ENCODE measurements at regions not wholly inside any gene's neighbourhood (a gene's known extent, or its start where the extent isn't known, plus 50 kb on each side); places are given as distances from the start of the nearest gene placed in this dataset.

DNA sequence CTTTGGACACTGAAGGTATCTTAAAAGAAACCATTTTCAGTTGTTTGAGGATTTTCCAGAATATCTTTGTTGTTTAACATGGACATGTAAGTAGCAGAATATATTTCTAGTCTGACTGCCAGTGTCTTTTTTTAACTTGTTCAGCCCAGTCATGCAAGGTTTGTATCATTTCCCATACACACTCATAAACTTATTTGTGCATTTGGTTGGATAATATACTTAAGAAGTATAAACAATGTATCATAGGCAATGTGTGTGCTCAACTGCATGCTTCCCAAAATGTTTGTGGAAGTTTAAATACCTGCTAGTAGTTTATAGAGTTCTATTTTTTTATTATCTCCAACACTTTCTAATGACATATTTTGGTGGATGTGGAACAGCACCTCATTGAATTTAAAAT is 707.4 kb upstream of the FBXO33 start:
- no peak for DNase-seq
- H3K9me3 Mint-ChIP-seq = peaks cover 0 to 17% (median 4%) of the 10 kb centered on the region in 7 donors
- Histone ChIP-seq H3K4me3 (replicated peaks in 1 of 3; ENCODE audit: low read depth in 2 of 3, low read length in 3 of 3) (no peak overlapping the region), H3K36me3 (replicated peaks in 1 of 2; ENCODE audit: control insufficient read depth in 1 of 2, insufficient read depth in 2 of 2, low read length in 2 of 2) (no peaks in the 10 kb centered on the region), H3K27ac (ENCODE audit: low read depth in 1 of 2, low read length in 2 of 2) (no peak overlapping the region), H4K20me1 (ENCODE audit: insufficient read depth, low read length) (no peaks in the 10 kb centered on the region), H2AFZ (ENCODE audit: insufficient read depth, low read depth, low read length, poor library complexity, severe bottlenecking) (no peak overlapping the region), H3K9ac (ENCODE audit: insufficient read depth, low read length, poor library complexity, severe bottlenecking) (no peak overlapping the region), H3K9me3 (replicated peaks in 1 of 2; ENCODE audit: control insufficient read depth in 1 of 2, insufficient read depth in 1 of 2, low read length in 2 of 2) (peaks cover 0 to 7% of the 10 kb centered on the region in 2 donors), H3K79me2 (ENCODE audit: insufficient read depth, low read length) (no peaks in the 10 kb centered on the region), H3K27me3 (ENCODE audit: control insufficient read depth in 2 of 2, insufficient read depth in 2 of 2, low read length in 2 of 2) (no peaks in the 10 kb centered on the region), H3K4me2 (replicated peaks; ENCODE audit: extremely low read depth, low read length, poor library complexity, severe bottlenecking) (no peak overlapping the region), H3K4me1 (ENCODE audit: control insufficient read depth in 1 of 2, insufficient read depth in 2 of 2, low read length in 2 of 2) (no peaks in the 10 kb centered on the region)
- H3K4me1 Mint-ChIP-seq = no peaks in the 10 kb centered on the region
- H3K36me3 Mint-ChIP-seq = no peaks in the 10 kb centered on the region
- intact Hi-C loops (cut with micrococcal nuclease) = no loop called here
- no peak overlapping the region for H3K27ac Mint-ChIP-seq
- TF ChIP-seq, protein P1, sequence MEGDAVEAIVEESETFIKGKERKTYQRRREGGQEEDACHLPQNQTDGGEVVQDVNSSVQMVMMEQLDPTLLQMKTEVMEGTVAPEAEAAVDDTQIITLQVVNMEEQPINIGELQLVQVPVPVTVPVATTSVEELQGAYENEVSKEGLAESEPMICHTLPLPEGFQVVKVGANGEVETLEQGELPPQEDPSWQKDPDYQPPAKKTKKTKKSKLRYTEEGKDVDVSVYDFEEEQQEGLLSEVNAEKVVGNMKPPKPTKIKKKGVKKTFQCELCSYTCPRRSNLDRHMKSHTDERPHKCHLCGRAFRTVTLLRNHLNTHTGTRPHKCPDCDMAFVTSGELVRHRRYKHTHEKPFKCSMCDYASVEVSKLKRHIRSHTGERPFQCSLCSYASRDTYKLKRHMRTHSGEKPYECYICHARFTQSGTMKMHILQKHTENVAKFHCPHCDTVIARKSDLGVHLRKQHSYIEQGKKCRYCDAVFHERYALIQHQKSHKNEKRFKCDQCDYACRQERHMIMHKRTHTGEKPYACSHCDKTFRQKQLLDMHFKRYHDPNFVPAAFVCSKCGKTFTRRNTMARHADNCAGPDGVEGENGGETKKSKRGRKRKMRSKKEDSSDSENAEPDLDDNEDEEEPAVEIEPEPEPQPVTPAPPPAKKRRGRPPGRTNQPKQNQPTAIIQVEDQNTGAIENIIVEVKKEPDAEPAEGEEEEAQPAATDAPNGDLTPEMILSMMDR (IDR thresholded peaks at IDR 0.05) = no peak
- H3K4me3 Mint-ChIP-seq = no peak overlapping the region
- no peaks in the 10 kb centered on the region for H3K27me3 Mint-ChIP-seq (ENCODE audit: low read depth in 3 of 3)

DNA sequence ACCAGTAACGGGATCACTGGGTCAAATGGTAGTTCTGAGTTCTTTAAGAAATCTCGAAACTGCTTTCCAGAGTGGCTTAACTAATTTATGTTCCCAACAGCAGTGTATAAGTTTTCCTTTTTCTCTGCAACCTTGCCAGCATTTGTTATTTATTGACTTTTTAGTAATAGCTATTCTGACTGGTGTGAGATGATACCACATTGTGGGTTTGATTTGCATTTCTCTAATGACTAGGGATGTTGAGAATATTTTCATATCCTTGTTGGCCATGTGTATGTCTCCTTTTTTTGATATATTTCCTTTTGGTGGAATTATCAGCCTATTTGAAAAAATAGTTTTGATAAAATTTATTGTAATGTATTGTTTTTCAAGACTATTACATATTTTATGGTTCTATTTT is 701.2 kb upstream of the FBXO33 start:
- Histone ChIP-seq H3K4me3 (replicated peaks in 1 of 3; ENCODE audit: low read depth in 2 of 3, low read length in 3 of 3) (no peak overlapping the region), H3K79me2 (ENCODE audit: insufficient read depth, low read length) (no peaks in the 10 kb centered on the region), H3K27me3 (ENCODE audit: control insufficient read depth in 2 of 2, insufficient read depth in 2 of 2, low read length in 2 of 2) (no peaks in the 10 kb centered on the region), H4K20me1 (ENCODE audit: insufficient read depth, low read length) (no peaks in the 10 kb centered on the region), H3K27ac (ENCODE audit: low read depth in 1 of 2, low read length in 2 of 2) (no peak overlapping the region), H3K36me3 (replicated peaks in 1 of 2; ENCODE audit: control insufficient read depth in 1 of 2, insufficient read depth in 2 of 2, low read length in 2 of 2) (no peaks in the 10 kb centered on the region), H3K9me3 (replicated peaks in 1 of 2; ENCODE audit: control insufficient read depth in 1 of 2, insufficient read depth in 1 of 2, low read length in 2 of 2) (peaks cover 0 to 7% of the 10 kb centered on the region in 2 donors), H2AFZ (ENCODE audit: insufficient read depth, low read depth, low read length, poor library complexity, severe bottlenecking) (no peak overlapping the region), H3K4me1 (ENCODE audit: control insufficient read depth in 1 of 2, insufficient read depth in 2 of 2, low read length in 2 of 2) (no peaks in the 10 kb centered on the region), H3K4me2 (replicated peaks; ENCODE audit: extremely low read depth, low read length, poor library complexity, severe bottlenecking) (no peak overlapping the region), H3K9ac (ENCODE audit: insufficient read depth, low read length, poor library complexity, severe bottlenecking) (no peak overlapping the region)
- intact Hi-C loops (cut with micrococcal nuclease) = no loop called here
- Mint-ChIP-seq H3K27me3 (ENCODE audit: low read depth in 3 of 3) (no peaks in the 10 kb centered on the region), H3K4me3 (no peak overlapping the region), H3K4me1 (no peaks in the 10 kb centered on the region), H3K27ac (no peak overlapping the region), H3K9me3 (peaks cover 0 to 12% (median 1%) of the 10 kb centered on the region in 7 donors), H3K36me3 (no peaks in the 10 kb centered on the region)
- DNase-seq = no peak
- WGBS (ENCODE audit: insufficient coverage) = no CpG with 5 or more reads among the region's 2 CpGs
- TF ChIP-seq, protein P1 (IDR thresholded peaks at IDR 0.05) = no peak
